Activated naive CD4-positive, alpha-beta T cell treated with anti-CD3 and anti-CD28 coated beads, Interleukin-2, amount 50 U/mL, for 16 hours (primary cell): ENCODE measurements at regions not wholly inside any gene's neighbourhood (a gene's known extent, or its start where the extent isn't known, plus 50 kb on each side); places are given as distances from the start of the nearest gene placed in this dataset.

Experiments used
- DNase-seq: peaks from one replicate; pipeline ENCODE4 v3.0.0-alpha.2; 2020

DNA sequence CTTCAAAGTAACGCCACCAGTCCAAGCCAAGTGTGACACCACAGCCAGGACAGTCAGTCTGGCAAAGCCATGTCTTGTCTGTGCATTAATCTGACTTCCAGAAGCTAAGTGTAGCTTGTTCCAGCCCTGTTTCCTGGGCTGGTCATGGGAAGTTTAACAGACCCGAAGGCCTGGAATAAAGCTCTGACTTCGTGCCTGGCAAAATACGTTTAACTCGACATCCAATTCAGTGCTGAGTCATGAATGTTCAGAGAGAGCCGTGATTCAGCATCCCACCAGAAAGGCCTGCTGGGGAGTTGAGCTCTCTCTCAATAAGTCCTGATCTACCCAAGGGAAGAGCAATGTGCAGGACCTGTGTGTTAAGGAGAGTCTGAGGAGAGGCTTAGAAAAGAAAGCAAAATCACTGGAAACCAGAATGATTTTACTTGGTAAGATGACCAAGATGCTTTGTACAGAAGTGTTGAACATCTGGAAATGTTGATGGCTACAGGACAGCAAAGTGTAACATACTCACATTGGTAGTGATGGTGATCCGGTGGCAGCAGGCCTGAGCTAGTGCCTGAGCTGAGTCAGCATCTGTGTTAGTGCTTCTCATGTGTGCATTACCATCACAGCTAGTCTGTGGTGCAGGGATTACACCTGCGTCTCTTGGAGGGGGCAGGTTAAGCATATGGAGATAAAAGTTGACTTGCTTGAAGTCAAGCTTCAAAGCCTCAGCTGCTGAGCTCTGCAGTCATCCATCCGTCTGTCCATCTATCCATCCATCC, 743.7 kb upstream of the HS6ST1 start:
- no peak for DNase-seq

DNA sequence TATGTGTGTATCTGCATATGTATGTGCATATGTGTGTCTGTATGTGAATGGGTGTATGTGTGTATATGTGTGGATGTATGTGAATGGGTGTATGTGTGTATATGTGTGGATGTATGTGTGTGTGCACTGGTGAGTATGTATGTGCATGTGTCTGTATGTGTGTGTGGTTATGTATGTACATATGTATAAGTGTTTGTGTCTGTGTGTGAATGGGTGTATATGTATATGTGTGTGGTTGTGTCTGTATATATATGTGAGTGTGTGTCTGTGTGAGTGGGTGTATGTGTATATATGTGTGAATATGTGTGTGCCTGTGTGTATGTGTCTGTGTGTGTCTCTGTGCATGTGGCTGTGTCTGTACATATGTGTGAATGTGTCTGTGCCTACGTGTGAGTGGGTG, 748.4 kb upstream of the HS6ST1 start:
- DNase-seq = no peak

DNA sequence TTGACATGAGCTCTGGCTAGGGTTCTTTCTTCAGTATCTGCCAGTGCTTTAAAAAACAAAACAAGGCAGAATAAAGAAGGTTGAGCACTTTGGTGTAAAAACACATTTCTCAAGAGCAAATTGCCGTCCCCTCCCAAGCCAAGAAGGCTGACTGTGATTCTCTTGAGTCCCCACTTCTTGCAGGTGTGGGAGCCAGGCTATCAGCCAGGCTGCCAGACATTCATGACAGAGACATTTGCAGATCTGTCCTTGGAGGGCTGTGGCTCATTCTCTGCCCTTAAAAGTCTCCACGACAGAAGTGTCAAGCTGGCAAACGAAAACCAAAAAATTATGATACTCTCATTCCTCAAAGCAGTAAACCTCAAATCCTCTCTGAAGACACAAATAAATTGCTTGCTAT, 749.3 kb upstream of the HS6ST1 start:
- no peak for DNase-seq

DNA sequence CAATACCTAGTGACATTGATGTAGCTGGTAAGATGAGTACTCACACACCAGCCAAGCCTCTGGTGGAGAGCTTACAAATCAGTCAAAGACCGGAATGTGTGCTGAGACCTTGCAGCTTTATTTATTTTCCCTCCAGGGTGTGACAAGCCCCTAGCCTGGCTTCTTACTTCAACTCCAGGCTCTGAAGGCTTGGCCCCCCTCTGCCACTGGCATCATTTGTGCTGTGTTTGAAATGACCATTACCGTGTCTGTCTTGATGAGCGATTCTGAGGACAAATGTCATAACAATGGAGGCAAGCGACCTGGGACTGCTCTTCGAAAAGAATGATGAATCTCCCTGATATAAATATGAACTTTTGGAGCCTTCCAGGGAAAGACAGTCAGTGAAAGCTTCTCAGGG, 749.9 kb upstream of the HS6ST1 start:
- DNase-seq = no peak

DNA sequence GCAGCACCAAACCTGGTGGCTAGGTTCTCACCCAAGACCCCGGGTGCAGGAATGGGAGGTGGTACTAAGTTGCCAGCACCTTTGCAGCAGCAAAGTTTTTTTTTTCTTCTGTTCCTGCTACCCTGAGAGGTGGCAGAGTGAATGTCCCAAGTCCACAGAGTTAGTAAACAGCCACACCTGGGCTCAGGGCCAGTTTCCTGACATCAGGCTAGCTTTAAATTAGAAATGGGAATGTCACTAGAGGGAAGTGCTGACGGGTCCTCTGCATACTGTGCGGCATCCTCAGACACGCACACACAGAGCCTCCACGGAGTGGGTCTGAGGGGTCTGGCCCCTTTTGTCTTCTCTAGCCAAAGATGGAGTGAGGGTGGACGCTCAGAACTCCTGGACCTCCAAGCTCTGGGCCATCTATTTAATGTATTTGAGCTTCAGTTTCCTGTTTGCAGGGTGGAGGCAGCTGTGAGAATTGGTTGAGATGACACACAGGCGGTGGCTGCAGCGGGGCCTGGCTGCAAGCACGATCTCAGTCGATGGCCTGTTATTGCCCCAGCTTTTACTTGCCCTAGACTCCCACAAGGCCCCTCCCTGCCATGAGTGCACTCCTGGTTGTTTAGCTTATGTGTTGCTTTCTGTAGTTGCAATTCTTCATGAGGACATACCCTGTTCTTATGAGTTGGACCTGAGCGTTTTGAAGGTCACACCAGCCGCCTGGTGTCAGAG, 751.4 kb upstream of the HS6ST1 start:
- no peak for DNase-seq

DNA sequence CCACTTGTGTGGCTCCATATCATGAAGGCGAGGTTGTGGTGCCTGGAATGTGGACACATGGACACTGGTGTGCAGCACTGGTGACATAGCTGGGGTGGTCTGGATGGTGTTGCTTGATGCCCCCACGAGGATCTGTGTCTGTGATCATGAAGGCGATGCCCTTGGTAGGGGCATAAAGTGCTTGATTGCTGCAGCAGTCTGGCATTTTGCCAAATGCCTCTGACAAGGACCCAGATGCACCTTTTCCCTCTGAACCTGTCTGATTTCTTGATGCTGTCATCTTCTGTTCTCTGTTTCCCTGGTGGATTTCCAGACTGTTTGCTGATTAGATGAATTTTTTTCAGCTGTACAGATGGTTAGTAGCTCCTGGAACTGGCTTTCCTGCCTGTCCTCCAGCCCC, 752.0 kb upstream of the HS6ST1 start:
- no peak for DNase-seq

DNA sequence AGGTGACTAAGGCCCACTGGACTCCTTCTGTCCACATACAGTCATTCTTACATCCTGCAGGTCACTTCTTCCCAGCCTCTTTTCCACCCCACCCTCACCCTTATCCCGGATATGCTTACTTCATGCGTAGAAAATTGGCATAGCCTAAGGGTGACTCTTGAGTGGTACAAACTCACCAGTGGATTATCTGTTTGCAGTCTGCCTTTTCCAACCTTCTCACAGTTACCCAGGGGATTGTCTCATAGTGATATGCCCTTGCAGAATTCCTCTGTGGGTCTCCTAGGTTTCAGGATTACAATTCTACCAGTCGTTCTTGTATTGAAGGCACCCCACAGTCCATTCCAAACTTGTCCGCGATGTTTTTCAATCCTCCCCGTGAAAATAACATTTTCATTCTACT, 752.9 kb upstream of the HS6ST1 start:
- DNase-seq = no peak

DNA sequence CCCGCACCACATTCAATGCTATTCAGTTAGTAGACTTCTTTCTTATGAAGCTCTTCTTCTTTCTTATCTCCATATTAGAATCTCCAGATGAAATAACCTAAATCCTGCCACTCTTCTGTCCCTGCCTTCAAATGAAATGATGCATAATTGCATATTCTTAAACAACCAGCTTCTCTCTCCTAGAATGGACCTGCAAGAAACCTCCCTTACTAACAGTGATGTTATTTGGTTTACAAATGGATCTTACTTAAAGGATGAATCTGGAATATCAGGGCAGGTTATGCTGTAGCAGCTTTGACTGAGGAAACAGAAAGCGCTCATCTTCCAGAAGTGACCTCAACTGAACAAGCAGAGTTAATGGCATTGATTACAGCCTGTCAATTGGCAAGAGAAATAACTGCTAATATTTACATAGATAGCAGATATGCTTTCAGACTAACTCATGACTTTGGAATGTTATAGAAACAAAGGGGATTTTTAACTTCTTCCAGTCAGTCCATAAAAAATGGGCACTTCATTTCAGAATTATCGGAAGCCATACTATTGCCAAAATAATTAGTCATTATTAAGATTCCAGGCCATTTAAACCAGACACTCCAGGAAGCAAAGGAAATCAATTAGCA, 755.7 kb upstream of the HS6ST1 start:
- DNase-seq = no peak

DNA sequence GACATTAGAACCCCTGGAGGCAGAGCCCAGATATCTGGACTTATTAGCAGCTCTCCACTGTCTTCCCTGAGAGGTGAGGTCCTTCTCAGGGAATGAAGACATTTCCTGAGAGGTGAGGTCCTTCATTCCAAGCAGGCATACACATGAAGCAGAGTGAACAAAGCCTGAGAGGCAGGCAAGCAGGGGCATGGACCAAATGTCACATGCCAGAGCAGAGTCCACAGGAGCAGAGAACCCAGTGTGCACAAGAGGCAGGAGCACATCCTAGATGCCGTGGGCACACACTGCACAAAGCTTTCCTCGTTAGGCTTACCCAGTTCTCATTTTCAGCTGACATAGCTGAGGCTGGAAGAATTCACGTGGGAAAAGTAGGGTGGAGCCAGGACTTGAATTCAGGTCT, 759.9 kb upstream of the HS6ST1 start:
- no peak for DNase-seq

DNA sequence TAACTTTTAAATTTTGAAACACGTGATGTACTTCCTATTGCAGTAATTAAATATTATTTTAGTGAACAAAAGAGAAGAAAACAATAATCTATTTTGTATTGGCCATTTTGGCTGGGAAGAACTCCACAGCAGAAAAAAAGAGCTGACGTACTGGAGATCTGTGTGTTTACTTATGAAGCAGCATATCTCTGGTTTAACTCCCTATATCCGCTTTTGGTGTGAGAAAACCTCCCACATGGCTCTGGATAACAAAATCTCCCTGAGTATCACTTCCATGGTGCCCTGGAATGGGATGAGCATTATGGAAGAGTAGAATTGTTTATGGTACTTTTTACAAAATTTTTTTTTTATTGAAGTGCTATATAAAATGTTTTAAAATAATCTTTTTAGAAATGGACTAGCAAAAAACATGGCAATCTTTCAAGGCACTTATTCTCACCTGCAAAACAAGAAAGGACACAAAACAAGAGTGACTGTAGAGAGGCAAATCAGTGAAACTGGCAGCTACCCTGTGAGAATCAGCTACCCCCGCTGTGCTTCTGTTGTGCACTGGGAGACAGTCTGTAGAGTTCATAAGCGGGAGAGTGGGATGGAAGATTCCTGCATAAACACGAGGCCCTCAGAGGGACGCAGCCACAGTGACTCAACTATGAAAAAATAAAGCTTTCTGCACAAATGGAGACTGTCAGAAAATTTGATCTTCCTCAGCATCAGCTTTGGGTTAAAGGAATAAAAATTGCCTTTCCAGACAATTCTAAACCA, 762.2 kb upstream of the HS6ST1 start:
- DNase-seq = no peak

DNA sequence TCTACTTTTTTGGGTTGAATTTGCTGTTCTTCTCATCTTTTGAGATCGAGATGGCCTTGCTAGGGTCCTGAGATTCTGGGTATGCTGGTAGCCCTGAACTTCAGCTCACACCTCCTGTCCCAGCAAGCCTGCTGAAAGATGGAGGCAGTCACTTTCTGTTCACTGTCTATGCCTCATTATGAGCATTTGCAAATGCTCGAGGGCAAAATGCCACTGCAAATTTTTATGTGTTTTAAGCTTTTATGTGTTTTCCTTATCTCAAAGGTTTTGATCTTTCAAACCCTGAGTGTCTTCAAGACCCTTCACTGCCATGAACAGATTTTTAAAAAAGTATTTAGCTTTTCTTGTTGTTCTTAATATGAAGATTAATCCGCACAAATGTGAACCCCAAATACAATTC, 766.7 kb upstream of the HS6ST1 start:
- DNase-seq = no peak

DNA sequence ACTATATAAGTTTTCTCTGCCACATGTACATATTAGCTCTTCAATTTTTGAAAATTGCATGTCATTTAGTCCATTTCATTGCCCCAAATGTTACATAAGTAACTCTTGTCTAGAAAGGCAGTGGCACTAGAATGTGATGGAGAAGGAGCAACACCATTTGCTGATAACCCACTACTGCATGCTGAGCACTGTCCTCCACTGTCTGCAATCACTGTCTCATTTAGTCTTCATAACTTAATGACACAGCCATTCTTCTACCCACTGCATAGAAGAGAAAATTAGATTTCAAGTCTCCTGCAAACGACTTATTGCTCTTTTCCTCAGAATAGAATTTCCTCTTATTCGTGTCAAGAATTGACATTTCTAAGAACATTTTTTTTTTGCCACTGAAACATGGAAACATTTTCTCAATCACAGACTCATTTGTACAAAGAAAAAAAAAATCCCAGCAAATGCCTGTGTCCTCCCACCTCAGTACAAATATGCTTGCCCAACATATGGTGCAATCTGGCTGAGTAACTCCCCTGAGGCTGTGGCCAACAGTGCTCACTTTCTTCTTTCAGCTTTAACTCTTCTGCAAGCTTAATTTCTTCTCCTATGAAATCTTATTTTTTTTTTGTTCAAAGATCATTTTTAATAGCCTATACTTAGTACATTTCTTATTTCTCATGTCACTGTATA, 768.6 kb upstream of the HS6ST1 start:
- no peak for DNase-seq

DNA sequence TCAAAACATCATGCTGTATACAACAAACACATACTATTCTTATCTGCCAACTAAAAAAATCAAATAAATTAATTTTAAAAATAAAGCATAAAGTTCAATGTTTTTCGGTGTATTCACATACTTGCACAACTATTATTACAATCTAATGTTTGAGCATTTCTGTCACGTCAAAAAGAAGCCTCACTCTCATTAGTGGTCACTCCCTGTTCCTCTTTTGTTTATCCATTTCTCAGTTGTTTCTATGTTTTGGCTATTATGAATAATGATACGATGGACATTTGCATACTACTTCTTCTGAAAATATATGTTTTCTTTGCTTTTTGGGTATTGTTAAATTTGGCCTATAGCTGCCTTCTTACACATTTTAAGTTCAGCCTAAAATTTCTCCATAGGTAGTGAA, 773.0 kb upstream of the HS6ST1 start:
- no peak for DNase-seq

DNA sequence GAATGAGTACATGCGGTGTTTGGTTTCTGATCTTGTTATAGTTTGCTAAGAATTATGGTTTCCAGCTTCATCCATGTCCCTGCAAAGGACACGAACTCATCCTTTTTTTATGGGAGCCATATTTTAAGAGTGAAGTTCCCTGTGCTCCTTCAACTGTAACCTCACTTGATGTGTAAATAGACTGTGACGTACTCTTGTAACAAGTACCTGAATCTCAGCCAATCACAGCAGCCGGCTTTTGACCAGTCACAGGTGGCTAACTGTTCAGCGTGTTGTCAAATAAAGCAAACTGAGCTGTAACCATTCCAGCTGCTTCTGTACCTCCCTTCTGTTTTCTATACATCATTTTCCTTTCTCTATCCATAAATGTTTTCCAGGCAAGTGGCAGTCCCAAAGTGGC, 774.3 kb upstream of the HS6ST1 start:
- DNase-seq = no peak

DNA sequence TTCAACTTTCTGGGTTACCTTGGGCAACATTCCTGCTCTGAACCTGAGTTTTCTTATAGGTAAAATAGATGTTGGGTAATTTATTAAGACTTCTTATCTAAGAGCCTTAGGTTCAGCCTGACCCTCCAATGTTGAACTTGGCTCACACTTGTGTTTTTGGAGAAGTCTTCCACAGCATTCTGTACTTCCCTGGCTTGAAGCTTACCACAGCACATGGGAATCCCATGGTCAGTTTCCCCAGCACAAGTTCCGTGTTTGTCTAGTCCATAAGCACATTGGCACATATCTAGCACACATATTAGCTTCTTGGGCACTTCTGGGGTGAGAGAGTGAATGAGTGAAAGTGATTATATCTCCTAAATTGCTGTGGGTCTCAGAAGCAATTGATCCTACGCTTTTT, 782.5 kb upstream of the HS6ST1 start:
- no peak for DNase-seq

DNA sequence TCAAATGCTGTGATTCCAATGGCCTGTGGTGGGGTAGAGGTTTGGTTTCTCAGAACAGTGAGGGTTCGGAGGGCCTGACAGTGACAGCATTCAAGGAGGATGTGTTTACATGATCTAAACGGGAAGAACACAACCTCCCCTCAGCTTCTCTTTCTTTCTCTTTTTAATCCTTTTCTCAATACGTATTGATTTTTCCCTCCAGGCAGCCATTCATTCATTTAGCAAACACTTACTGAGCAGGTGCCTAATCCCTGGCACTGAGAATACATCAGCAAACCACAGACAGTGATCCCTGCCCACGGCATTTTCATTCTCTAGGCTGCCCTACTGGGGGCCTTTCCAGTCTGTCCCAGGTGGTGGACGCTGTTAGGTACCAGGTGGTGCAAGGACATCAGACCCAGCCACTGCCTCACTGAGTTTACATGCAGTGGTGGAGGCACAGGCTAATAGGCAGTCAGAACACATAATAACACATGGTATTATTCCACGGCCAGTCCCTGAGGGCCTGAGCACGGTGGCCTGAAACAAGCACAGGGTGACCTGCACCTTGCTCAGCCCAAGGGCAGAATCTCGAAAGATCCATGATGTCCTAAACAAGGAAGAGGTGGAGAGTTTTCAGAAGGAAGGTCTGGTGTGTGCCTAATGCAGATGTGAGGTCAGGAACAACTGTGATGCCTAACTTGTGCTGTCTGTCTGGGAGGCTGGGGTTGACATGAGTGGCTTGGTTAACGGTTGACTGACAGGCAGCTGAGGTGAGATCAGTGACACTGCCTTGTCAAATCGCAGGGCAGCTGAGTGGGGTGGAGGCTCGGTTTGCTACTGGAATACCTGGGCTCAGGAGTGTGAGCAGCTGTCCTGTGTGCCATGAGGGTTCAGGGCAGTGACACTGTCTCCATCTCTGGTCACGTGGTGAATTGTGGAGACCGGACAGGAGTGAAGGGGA, 785.5 kb upstream of the HS6ST1 start:
- DNase-seq = no peak

DNA sequence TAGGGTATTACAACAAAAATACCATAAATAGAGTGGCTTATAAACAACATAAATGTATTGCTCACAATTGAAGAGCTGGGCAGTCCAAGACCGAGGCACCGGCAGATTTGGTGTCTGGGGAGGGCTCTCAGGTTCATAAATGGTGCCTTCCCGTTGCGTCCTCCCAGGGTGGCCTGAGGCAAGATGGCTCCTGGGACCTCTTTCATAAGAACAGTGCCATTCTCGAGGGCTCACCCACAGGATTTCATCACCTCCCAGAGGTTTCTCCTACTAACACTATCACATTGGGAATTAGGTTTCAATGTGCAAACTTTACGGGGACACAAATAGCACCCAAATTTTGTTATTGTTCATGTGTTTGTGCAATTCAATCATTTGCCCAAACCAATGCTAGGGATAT, 793.5 kb upstream of the HS6ST1 start:
- no peak for DNase-seq

DNA sequence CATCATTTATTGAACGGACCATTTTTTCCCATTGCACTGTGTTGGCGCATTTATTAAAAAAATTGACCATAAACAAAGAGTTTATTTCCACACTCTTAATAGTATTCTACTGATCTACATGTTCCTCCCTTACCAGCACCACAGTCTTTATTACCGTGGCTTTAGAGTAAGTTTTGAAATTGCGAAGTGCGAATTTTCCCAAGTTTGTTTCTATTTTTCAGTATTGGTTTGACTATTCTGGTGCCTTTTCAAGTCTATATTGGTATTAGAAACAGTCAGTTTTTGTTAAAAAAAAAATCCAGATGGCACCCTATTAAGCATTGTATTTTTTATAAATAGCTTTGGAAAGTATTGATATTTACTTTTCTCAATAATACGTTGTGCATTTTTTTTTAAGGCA, 795.1 kb upstream of the HS6ST1 start:
- no peak for DNase-seq

DNA sequence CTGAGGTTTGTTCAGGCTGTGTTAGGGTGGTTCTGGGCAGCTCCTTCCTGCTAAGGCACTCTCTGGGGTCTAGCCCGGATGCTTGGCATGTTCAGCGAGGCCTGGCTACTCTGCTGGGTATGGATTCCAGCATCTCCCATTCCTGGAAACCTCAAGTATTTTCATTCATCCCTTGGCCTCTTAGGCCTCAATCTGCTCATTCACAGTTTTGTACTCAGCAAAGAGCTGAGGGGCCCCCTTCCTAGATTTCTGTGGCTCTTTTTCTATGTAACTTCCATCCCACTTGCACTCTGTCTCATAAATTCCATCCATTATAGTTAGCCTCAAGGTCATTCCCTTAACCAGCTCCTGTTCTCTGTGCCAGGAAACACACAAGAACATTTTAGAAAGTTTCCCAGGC, 798.8 kb upstream of the HS6ST1 start:
- no peak for DNase-seq

DNA sequence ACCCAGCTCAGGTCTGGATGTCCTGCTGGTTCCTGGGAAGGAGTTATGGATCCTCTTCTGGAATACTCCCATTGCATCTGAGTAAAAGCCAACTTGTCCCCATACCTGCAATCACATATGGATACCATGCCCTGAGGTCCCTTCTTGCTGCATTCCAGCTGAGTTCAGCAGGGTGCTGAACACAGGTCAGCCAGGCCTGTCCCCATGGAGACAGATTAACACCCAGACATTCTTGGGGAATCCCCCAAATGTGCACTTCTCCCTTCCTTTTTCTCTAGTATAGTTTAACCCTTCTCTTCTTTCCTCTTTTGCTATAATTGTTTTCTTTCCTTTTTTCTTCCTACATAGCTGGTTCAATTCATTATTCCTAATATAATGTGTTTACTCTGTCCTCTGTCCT, 799.6 kb upstream of the HS6ST1 start:
- no peak for DNase-seq

DNA sequence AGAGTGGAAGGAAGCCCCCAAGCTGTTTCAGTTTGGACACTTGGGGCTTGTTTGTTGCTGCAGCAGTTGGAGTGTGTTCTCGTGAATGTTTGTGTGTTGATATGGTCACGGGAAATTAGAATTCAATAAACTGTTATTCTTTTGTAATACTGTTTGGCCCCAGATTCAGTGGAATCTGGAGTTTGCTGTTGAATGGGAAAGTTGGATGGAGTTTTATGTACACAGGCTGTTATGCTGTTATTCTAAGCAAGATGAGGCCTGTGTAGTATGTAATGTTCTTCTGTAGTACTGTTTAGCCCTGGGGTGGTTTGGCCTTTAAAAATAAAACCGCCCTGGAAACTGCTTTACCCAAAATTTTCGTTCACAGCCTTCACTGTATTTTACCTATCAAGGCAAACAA, 810.4 kb upstream of the HS6ST1 start:
- DNase-seq = no peak
